ENCODE measurements at regions not wholly inside any gene's neighbourhood (a gene's known extent, or its start where the extent isn't known, plus 50 kb on each side); places are given as distances from the start of the nearest gene placed in this dataset.
"Not testable (repeated sequence)": the region's sequence is repeated elsewhere in the genome, so short reads cannot be mapped to it uniquely, and the experiment has no call there.

- not testable (repeated sequence) for DNase-seq
These were observed 168.7 kb upstream of the NFIA start for GRCh38 chr1:60913708-60914107.

DNA sequence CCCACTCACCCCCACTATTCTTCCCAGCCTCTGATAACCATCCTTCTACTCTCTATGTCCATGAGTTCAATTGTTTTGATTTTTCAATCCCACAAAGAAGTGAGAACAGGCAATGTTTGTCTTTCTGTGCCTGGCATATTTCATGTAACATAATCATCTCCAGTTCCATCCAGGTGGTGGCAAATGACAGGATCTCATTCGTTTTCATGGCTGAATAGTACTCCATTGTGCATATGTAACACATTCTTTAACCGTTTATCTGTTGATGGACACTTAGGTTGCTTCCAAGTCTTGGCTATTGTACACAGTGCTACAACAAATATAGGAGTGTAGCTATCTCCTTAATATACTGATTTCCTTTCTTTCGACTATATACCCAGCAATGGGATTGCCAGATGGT is 169.3 kb upstream of the NFIA start:
- no peak for DNase-seq

DNA sequence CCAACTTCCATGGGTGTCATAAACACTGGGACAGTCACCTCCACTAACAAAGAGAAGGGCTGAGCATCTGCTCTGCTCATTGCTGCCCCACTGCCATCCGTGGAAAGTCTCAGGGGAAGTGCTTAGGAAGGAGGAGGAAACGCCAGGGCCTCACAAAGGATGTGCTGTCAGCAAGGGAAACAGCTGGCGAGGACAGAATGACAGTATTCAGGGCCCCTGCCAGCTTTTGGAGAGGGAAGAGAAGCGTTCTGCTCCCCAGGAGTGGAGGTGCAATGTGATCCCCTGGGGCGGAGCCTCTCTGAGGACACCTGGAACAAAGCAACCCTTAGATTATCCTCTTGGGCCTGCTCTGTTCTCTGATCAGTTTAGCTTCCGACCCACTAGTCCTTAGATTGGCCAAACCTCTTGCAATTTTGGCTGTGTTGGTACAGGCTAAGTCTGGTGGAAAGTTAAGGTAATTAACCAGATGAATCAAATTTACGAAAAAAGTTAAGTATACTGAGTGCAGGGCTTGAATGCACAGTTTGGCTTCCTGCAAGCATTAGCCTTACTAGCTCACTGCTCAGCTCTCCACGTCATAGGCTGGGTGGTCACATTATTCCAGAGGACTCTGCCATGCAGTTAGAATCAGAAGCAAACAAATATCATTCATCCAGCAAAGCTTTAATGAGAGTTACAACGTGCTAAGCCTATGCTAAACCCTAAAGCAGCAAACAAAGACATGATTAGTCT is 170.2 kb upstream of the NFIA start:
- DNase-seq: no peak

DNA sequence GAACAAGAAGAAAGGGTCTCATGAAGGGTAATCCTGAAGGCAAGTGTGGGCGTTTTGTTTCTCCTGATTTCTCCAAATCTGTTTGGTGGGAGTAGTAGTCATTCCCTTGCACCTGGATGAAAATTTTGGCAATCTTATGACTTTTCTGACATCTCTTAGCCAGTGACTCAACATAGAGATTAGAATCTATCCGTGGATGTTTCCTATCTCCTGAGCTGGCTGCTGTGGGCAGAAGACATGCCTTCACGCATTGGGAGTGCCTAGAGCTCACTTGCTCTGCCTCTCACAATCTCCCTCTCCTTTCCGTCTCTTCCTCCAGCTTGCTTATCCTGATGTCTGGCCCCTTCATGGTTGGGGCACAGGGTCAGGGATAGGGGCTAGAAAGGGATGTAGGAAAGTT is 174.2 kb upstream of the NFIA start:
- no peak for DNase-seq

- no peak for DNase-seq
These were observed 175.8 kb upstream of the NFIA start for GRCh38 chr1:60906526-60906925.

DNA sequence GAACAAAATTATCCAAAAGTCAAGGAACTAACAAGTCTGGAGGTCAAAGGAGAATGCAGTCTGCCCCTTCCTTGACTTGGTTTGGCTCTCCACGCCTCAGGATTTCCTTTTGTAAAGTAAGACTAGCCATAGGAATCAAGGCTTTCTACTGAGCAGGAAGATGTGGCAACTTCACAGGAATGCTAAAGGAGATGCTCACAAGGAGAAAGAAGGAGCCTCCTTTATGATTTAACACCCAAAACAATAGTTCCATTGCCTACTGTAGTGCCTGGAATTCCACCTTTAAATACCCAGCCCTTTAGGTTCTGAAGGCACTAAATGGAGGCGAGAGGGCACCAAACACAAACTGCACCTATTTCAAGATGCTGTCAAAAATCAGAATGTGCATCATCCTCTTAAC is 176.3 kb upstream of the NFIA start:
- no peak for DNase-seq

DNA sequence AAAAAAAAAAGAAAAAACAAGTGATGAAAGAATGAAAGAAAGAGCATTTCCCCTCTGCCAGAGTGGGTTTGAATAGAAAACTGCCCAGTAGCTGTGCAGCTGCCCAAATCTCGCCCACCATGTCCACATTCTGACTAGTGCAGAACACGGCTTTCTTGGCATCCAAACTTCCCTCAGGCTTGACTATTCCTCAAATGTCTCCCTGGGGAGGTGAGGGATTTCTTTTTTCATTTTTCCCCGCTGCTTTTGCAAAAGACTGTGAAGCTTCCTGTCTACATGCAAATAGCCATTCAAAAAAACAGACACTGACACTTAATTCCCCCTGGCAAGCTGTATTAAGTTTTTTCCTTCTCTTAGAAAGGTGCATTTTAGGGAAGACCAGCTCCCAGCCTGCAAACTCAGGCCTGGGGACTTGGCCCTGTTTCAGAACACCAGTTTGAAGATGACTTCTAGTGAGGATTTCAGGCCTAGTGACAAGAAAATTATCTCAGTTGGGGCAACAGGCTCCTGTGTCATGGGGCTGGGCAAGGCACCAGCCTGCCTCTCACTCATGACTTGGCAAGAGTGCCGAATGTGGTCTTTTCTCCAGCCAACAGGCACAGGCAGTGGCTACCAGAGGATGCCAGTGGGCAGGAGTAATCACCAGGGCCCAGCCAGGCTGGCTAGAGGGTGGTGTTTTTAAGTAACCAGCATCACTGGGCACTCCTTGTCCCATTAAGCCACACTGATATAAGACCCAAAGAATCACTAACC is 178.1 kb upstream of the NFIA start:
- DNase-seq: no peak

DNA sequence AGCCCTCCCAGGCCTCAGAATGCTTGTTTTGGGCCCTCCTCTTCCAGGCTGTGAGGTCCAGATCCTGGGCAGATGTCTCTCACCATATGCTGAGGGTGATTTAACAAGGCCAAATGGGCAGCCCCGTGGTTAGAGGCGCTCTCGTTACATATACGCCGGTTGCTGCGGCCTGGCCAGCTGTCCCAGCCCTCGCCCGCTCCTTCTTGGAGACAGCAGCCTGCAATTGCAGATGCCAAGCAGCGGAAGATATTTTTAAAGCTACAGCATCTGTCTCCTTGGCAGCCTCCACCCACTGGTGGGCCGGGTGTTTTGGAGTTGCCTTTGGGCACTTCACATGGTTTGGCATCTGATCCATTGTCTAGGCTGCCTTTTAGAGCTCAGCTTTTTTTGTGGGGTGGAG is 178.8 kb upstream of the NFIA start:
- no peak for DNase-seq

- DNase-seq: no peak
These were observed 182.9 kb upstream of the NFIA start for GRCh38 chr1:60899464-60899863.

DNA sequence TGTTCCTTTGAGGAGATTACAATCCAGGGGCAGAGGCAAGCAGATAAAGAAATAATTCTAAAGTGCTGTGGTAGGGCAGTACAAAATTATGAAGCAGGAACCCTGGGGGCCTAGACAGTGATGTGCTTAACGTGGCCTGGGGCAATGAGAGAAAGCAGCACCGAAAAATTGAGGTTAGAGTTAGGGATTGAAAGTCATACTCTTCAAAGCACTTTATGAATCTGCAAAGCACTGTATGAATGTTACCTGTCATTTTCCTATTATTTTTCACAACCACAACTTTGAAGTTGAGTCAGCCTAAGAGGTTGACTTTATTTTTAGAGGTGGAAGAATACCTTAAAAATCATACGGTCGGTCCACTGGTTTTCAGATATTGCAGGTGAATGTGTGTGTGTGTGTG is 183.4 kb upstream of the NFIA start:
- DNase-seq: no peak

DNA sequence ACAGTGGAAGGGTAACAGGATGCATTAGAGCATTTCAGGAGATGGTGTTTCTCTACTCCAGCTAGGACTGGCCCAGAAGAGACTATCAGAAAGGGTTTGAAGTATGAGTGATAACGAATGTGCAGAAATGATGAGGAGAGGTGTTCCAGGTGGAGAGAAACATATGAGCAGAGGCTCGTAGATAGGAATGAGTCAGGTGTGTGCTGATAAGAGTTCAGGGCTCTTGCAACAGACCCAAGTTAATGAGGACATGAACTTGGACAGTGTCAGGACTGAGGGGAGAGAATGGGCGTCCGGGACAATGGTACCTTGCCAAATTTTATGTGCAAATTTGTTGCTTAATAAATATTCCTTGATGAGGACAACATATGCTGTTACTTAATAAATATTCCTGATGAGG is 183.9 kb upstream of the NFIA start:
- DNase-seq: no peak

GRCh38 chr1:60896701-60897363 is 185.5 kb upstream of the NFIA start:
- no peak for DNase-seq

GRCh38 chr1:60895701-60896100 is 186.7 kb upstream of the NFIA start:
- DNase-seq: no peak

GRCh38 chr1:60895252-60895651 is 187.1 kb upstream of the NFIA start:
- no peak for DNase-seq

GRCh38 chr1:60894741-60895140 is 187.6 kb upstream of the NFIA start:
- no peak for DNase-seq

GRCh38 chr1:60894130-60894529 is 188.2 kb upstream of the NFIA start:
- no peak for DNase-seq

- no peak for DNase-seq
These were observed 189.0 kb upstream of the NFIA start for GRCh38 chr1:60893136-60893930.

DNA sequence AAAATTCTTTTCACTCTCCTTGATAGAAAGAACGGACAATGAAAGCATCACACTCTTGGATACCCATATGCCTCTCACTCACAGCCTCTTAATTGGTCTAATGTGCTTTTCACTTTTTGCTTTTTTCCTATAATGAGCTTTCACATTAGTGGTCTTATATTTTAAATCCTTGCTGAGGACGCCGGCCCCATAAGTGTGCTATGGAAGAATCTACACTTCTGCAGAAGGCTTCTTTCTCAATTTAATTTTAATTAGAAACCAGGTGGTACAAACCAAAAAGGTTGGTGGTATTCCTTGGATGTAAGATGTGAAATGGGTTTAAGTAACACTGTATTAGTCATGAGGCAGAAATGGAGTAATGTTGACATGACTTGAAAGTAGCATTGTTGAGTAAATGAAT is 190.6 kb upstream of the NFIA start:
- DNase-seq: no peak

DNA sequence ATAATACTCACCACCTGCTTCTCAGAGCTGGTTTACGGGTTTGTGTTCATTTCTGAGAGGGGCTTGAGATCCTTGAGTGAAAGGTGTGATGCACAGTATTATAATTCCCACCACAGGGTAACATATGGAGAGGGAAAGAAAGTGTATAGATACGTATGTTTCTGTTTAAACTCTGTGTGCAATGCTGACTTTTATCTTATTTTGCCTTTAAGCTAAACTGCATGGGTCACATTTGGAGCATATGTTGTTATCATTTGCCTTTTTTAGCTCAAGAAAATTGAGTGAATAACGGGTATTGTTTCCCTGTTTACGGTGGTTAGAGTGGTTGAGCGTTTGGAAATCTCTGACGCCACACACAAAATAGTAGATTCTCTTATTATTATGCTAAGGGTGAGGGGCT is 191.1 kb upstream of the NFIA start:
- DNase-seq: no peak

DNA sequence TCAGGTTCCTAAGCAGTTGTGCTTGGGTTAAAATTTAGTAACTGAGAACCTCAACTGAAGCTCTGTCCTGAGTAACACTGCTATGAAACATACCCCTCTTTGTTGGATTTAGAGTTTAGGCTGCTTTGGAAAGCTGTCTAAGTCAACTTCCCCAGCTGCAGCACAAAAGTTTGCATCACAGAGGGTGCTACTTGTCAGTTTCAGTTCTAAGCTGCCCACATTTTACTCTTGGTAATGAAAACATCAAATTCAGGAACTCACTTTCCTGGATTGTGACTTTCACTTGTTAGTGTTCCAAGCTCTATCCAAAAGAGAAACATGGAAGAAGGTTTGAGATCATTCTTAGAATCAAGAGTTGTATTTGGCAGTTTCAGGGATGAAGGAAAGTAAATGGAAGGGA is 191.7 kb upstream of the NFIA start:
- no peak for DNase-seq

DNA sequence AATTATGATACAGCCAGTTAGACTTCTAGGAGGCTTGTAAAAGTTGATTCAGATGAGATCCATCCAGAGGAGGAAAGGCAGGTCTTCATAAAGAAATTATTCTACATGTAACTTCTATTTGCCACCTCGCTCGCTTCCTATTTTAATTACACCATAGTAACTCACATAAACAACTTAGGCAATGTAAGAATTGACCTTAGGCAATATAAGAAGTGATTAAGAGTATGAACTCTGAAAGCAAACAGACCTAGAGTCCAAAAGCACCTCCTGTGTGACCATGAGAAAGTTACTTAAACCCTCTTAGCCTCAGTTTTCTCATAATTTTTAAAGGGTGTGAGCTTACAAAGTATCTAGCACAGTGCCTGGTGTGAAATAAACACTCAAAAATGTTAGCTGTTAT is 192.7 kb upstream of the NFIA start:
- DNase-seq: no peak

- DNase-seq: no peak
These were observed 194.2 kb upstream of the NFIA start for GRCh38 chr1:60888126-60888525.

DNA sequence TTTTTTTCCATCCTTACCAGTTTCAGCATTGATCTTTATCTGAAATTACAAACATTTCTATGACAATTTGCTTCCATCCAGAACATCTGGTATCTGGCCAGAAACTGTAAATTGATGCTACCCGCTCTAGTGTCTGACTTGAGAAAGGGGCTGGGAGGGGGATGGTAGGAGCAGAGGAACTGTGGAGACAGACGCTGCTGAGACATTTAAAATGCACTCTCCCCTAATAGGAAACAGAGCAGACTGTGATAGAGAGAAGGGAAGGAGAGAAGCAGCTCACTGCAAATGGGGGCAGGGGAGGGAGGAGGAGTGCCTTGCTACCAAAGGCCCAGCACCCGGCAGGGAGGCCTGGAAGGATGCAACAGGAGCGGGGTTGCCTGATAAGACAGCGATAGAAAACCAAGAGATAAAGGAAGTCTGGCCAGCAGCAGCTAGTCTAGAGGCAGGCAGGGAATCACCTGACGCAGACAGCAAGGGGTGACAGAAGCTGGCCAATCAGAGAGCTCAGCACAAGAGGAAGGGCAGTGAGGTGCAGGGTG is 195.5 kb upstream of the NFIA start:
- DNase-seq: no peak
